C4-2B (cell line): ENCODE measurements at regions not wholly inside any gene's neighbourhood (a gene's known extent, or its start where the extent isn't known, plus 50 kb on each side); places are given as distances from the start of the nearest gene placed in this dataset.

Experiments
- ZFX ChIP-seq: fragments of 450-650 bp; IDR thresholded peaks from 2 replicates; pipeline ENCODE4 v1.6.1; 2017
- TF ChIP-seq, protein P1 (sequence below): fragments of 450-650 bp; conservative IDR thresholded peaks from 2 replicates; pipeline ENCODE4 v1.5.1; 2017; ENCODE audit warnings: mild to moderate bottlenecking

DNA sequence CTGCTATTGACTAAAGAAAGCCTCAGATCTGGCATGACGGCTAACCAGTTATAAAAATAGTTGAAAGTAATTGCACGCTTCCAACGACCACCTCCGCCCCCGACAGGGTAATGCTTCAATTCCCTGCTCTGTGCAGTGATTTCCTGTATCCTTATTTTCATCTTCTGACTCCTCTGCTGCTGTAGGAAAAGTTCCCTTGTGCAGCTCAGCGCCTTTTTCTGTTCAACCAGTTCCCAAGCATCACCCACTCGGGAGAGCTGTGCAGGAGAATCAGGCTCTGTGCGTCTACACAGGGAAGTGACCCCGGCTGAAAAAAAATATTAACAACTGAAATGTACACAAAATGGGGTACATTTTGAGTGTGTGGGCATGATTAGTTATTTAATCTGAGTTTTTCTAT lies 91.3 kb upstream of the COPS8 start:
- TF ChIP-seq, protein P1, sequence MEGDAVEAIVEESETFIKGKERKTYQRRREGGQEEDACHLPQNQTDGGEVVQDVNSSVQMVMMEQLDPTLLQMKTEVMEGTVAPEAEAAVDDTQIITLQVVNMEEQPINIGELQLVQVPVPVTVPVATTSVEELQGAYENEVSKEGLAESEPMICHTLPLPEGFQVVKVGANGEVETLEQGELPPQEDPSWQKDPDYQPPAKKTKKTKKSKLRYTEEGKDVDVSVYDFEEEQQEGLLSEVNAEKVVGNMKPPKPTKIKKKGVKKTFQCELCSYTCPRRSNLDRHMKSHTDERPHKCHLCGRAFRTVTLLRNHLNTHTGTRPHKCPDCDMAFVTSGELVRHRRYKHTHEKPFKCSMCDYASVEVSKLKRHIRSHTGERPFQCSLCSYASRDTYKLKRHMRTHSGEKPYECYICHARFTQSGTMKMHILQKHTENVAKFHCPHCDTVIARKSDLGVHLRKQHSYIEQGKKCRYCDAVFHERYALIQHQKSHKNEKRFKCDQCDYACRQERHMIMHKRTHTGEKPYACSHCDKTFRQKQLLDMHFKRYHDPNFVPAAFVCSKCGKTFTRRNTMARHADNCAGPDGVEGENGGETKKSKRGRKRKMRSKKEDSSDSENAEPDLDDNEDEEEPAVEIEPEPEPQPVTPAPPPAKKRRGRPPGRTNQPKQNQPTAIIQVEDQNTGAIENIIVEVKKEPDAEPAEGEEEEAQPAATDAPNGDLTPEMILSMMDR: no peak
- no peak for TF ChIP-seq ZFX
